PC-3 (cell line): ENCODE measurements at regions not wholly inside any gene's neighbourhood (a gene's known extent, or its start where the extent isn't known, plus 50 kb on each side); places are given as distances from the start of the nearest gene placed in this dataset.

Source experiments
- CTCF ChIP-seq: fragments of 300-600 bp; sonication (generic); conservative IDR thresholded peaks from 2 replicates; pipeline ENCODE4 v1.5.1; 2017; ENCODE audit warnings: antibody characterized with exemption, low read depth, mild to moderate bottlenecking, low read length
- EZH2 ChIP-seq: fragments of 300-600 bp; sonication (generic); IDR thresholded peaks from one replicate; pipeline ENCODE4 v1.6.1; 2017; ENCODE audit warnings: antibody characterized with exemption, mild to moderate bottlenecking, low read length; ENCODE audit not compliant: unreplicated experiment

GRCh38 chr5:152100462-152100861 lies 175.8 kb upstream of the GLRA1 start:
- TF ChIP-seq CTCF (no peak), EZH2 (no peak)
